T-helper 1 cell treated with Interleukin-12 subunit alpha and Interleukin-12 subunit beta and Interleukin-4 antibody, amounts not matched to agents 30 μg/mL and 1 μg/mL, for 36 hours (primary cell): ENCODE measurements at regions not wholly inside any gene's neighbourhood (a gene's known extent, or its start where the extent isn't known, plus 50 kb on each side); places are given as distances from the start of the nearest gene placed in this dataset.

Experiments
- H3K27ac Mint-ChIP-seq: one replicate; pipeline ENCODE4 v1.8.0; 2021; ENCODE audit warnings: mild to moderate bottlenecking, mixed read lengths
- H3K27me3 Mint-ChIP-seq: one replicate; pipeline ENCODE4 v1.8.0; 2021; ENCODE audit warnings: low read depth, mixed read lengths
- H3K36me3 Mint-ChIP-seq: one replicate; pipeline ENCODE4 v1.8.0; 2021; ENCODE audit warnings: low read depth, mixed read lengths
- H3K4me1 Mint-ChIP-seq: one replicate; pipeline ENCODE4 v1.8.0; 2021; ENCODE audit warnings: low read depth, mixed read lengths
- H3K4me3 Mint-ChIP-seq: one replicate; pipeline ENCODE4 v1.8.0; 2021; ENCODE audit warnings: mild to moderate bottlenecking, moderate library complexity, mixed read lengths
- H3K9me3 Mint-ChIP-seq: one replicate; pipeline ENCODE4 v1.8.0; 2021; ENCODE audit warnings: mixed read lengths

DNA sequence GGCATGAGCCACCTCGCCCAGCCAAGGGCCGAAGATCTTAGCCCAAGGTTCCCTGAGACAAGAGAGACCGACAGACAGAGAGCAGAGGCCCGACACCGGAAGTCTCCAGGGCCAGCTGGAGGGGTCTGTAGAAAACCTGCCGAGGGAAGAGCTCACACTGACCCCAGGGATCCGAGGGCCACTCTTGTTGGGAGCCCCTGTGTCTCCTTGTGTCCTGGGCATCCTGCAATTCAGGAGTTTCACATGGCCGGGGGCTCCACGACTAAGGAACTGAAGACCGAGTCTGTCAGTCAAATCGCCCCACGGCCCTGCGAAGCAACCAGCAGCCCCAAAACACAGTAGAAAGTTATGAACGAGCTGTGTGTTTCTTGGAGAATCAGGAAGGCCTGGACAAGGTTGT lies 1482.0 kb downstream of the BRD1 start:
- H3K36me3 Mint-ChIP-seq, result no peaks in the 10 kb centered on the region
- no peaks in the 10 kb centered on the region for H3K4me1 Mint-ChIP-seq
- H3K27ac Mint-ChIP-seq, result no peak overlapping the region
- no peaks in the 10 kb centered on the region for H3K9me3 Mint-ChIP-seq
- H3K4me3 Mint-ChIP-seq, result no peak overlapping the region
- H3K27me3 Mint-ChIP-seq, result no peaks in the 10 kb centered on the region

DNA sequence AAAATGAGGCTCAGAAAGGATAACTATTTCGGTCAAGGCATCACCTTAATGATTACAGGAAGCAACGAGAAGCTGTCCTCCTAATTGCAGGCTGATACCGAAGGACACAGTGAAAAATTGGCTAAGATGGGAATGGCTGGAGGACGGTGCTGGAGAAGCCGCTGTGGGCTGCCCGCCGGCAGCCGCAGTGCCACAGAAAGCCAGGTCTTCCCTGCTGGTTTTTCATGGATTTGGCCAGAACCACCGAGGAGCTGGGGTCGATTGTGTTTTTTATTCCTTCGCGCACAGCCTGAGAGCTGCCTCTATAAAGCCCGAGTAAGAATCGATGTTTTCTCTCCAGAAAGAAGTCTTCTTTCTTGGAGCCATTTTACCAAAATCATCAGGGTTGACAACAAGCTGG lies 1484.2 kb downstream of the BRD1 start:
- no peak overlapping the region for H3K4me3 Mint-ChIP-seq
- H3K4me1 Mint-ChIP-seq, result no peaks in the 10 kb centered on the region
- no peaks in the 10 kb centered on the region for H3K27me3 Mint-ChIP-seq
- H3K9me3 Mint-ChIP-seq, result no peaks in the 10 kb centered on the region
- no peak overlapping the region for H3K27ac Mint-ChIP-seq
- H3K36me3 Mint-ChIP-seq, result no peaks in the 10 kb centered on the region

DNA sequence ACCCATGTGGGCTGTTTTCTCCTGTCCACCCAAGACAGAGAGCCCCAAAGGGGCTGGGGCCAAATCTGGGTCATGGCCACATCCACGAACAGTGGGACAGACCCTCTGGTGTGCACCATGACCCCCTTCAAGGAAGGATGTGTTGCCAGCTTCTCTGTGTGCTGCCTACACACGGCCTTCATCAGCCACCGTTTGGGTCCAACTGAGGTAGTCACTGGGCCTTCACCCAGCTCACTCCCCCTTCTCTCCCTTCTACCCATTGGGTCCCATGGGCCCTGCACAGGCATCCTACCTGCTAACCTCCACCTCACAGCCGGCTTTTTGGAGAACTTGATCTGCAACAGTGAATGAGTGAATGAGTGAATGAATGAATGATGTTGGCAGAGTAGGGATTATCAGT lies 1484.9 kb downstream of the BRD1 start:
- no peak overlapping the region for H3K27ac Mint-ChIP-seq
- no peak overlapping the region for H3K4me3 Mint-ChIP-seq
- no peaks in the 10 kb centered on the region for H3K27me3 Mint-ChIP-seq
- no peaks in the 10 kb centered on the region for H3K9me3 Mint-ChIP-seq
- H3K4me1 Mint-ChIP-seq, result no peaks in the 10 kb centered on the region
- no peaks in the 10 kb centered on the region for H3K36me3 Mint-ChIP-seq

DNA sequence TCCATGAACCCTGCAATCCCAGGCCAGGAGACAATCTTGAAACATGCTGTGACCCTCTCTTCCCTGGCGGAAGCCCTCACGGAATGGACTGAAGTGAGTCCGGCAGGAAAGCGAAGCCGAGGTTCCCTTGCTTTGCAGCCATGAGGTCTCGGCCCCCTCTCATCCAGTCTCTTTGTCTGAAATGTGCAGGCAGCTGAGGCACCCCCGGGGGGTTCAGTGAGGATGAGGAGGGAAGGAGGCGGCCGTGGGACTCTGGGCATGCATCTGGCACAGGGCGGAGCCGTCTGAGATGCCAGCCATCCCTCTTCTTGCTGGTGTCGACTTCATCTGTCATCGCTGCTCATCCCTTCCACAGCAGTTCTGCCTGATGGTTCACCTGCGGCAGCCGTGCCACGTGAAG lies 1485.7 kb downstream of the BRD1 start:
- Mint-ChIP-seq H3K36me3 (no peaks in the 10 kb centered on the region), H3K27ac (no peak overlapping the region), H3K4me1 (no peaks in the 10 kb centered on the region), H3K4me3 (no peak overlapping the region), H3K9me3 (no peaks in the 10 kb centered on the region), H3K27me3 (no peaks in the 10 kb centered on the region)

DNA sequence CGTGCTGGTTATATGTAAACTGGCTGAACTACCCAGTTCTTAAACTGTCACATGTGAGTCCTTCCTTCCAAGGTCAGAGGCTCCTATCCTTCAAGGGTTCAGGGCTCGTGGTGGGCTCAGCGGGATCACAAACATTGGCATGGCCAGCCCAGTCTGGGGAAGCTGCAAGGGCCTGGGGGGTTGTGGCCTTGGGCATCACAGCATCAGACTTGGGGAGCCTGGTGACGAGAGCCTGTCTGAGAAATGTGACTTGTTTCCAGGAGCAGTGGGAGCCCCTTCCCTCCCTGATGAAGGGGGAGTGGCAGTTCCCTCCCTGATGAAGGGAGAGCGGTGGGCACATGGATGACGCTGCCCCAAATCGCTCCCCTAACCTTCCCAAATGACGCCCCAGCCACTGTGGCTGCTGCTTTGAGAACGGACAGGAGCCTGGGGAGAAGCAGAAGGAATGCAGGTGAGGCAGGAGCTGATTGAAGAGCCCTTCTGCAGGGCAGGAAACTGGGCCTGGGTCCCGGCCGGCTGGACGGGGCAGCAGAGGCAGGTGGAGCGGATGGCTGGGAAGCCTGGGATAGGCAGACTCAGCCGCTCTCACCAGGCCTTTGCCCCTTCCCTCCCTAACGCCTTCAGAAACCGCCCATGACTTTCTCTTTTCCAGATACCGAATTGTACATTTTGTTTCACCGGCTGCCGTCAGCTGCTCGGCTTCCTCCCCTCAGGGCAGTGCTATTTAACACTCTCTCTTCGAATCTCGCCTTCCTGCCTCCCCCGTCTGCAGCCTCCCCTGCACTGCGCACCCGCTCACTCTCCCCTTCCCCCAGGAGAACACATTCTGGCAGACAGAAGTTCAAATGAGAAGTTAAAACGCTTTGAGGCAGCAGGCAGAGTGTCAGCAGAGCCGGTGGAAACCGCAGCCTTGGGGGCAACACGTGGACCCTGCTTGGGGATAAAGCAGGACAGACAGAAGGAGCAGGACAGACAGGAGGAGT lies 1486.7 kb downstream of the BRD1 start:
- Mint-ChIP-seq H3K27ac (no peak overlapping the region), H3K36me3 (no peaks in the 10 kb centered on the region), H3K9me3 (no peaks in the 10 kb centered on the region), H3K4me1 (no peaks in the 10 kb centered on the region), H3K4me3 (no peak overlapping the region), H3K27me3 (no peaks in the 10 kb centered on the region)

DNA sequence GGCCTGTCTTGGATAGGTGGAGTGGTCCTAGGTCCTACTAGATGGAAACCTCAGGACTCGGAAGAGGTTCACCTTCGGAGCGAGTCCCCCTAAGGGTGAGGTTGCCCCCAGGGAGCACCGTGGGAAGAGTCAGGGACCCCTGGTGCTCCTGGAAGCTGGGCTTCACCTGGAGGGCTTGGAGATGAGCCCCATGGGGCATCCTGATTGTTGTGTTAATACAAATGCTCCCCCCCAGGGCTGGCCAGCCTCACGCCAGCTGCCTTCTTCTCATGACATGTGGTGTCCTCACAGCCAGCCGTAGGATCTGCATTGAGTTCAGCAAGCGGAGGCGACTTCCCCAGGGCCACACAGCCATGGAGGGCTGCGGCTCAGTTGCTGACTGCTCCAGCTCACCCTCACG lies 1487.5 kb downstream of the BRD1 start:
- no peaks in the 10 kb centered on the region for H3K9me3 Mint-ChIP-seq
- no peaks in the 10 kb centered on the region for H3K36me3 Mint-ChIP-seq
- H3K4me1 Mint-ChIP-seq, result no peaks in the 10 kb centered on the region
- H3K4me3 Mint-ChIP-seq, result no peak overlapping the region
- no peak overlapping the region for H3K27ac Mint-ChIP-seq
- H3K27me3 Mint-ChIP-seq, result no peaks in the 10 kb centered on the region

DNA sequence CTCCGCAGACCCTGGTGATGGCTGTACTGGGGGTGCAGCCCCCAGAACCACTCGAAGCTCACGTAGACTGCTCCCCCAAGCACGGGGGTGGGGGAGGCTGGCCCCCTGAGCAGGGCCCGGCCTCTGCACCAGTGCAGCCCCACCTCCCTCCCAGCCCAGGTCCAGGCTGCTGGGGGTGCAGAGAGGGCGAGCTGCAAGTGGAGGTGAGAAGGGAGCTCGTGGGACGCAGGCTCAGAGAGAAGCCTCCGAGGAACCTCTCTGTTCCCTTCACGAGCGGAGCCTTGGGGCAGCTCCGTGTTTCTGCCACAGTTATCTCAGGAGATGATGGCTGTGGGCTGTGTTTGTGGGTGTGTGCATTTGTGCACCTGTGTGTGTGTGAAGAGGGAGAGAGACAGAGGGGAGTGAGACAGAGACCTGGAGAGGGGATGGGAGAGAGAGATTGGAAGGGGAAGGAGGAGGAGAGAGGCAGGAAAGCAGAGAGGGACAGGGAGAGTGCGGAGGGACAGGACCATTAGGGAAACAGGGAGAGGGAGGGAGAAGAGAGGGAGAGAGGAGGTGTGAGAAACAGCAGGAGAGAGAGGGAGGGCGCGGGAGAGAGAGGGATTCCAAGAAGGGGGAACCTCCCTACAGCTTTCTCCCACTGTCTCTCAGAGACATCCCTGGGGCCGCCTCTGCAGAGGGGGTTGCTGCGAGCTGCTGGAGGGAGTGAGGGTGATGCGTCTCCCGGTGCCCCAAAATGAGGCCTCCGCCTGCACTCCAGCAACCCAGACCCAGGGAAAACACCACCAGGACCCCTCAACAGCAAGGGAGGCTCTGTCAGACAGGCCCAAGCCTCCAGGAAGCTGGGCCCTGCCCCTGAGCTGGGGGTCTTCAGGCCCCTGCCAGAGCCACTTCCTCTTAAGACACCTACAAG lies 1488.6 kb downstream of the BRD1 start:
- Mint-ChIP-seq H3K4me1 (no peaks in the 10 kb centered on the region), H3K27me3 (no peaks in the 10 kb centered on the region), H3K36me3 (no peaks in the 10 kb centered on the region), H3K4me3 (no peak overlapping the region), H3K27ac (no peak overlapping the region), H3K9me3 (no peaks in the 10 kb centered on the region)

DNA sequence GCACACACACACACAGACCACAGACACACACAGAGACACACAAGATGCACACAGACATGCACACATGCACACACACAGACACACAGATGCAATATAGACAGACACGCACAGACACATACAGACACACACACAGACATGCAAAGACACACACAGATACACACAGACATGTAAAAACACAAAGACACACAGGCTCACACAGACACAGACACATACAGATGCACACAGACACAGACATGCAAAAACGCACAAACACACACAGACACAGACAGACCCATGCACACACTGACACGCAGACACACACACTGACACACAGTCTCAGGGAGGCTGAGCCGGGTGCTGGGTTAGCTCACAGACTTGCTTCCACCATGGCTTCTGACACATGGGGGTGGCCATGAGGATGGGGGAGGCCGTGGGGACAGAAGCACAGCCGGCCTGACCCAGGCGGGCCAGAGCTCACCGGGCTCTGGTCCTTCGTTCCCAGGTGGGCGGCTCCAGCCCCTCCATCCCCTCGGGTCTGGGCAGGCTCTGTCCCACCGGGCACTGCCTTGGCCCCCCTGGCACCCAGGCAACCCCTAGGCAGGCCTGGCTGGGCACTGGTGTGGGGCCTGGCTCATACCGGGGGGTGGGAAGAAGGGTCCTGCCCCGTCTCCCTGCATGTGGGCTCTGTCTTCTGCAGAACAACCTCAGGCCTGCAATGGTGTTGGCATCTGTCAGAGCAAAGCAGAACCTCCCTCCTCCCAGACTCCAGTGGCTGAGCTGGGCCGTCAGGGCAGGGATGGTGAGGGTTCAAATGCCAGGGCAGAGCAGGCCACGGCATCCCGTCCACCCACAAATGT lies 1489.5 kb downstream of the BRD1 start:
- Mint-ChIP-seq H3K27ac (no peak overlapping the region), H3K36me3 (no peaks in the 10 kb centered on the region), H3K27me3 (no peaks in the 10 kb centered on the region), H3K4me3 (no peak overlapping the region), H3K9me3 (no peaks in the 10 kb centered on the region), H3K4me1 (no peaks in the 10 kb centered on the region)

DNA sequence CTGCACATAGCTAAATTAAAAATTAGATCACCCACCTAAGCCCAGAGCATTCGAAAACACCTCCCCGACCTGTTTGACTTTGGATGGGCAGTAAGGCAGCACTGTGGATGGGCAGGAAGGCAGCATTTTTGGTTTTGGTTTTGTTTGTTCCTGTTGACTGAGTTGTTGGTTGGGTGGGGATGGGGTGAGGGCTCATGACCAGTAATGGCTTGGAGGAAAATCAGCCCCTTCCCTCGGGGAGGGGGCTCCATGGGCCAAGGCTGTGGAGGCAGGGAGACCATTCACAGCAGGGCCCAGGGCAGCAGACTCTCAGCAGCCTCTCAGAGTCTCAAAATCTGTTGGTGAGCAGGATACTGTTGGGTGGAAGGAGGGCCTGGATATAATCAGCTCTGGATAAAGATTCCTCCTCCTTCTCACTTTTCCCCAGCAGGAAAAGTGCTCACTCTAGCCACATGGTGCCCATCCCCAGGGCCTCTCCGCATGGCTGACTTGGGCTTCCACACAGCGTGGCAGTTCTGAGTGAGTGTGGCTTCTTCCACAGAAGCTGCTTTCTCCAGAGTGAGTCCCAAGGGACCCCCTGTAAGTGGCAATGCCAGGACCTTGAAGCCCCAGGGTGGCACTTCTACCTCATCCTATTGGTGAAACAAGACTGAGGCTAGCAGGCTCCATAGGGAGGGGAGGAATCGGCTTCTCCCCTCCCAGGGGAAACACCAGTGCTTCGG lies 1491.2 kb downstream of the BRD1 start:
- Mint-ChIP-seq H3K27me3 (no peaks in the 10 kb centered on the region), H3K4me3 (no peak overlapping the region), H3K9me3 (no peaks in the 10 kb centered on the region), H3K27ac (no peak overlapping the region), H3K4me1 (no peaks in the 10 kb centered on the region), H3K36me3 (no peaks in the 10 kb centered on the region)

DNA sequence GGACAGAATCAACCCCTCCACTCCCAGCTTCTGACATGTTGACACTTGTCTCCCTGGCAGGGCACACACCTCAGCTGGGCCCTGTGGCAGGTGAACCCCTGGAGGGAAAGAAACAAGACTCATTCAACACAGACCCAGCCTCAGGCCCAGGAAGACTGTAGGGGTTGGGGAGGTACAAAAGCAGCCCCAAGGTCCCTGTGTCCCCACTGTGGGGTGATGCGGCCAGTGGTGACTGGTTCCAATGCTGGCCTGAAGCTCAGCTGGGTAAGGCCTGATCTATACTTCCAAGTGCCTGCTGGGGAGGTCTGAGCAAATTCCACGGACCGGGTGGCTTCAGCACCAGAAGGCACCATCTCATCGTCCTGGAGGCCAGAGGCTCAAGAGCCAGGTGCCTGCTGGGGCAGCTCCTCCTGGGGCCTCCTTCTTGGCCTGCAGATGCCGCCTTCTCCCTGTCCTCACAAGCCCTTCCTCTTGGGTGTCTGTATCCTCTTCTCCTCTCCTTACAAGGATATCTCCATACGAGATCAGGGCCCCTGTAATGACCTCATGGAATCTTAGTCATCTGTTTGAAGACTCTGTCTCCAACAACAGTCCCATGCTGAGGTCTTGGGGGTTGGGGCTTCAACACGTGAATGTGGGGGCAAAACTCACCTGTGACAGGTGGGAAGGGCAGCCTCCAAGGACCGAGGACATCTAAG lies 1492.1 kb downstream of the BRD1 start:
- H3K4me1 Mint-ChIP-seq, result no peaks in the 10 kb centered on the region
- H3K27ac Mint-ChIP-seq, result no peak overlapping the region
- H3K36me3 Mint-ChIP-seq, result no peaks in the 10 kb centered on the region

DNA sequence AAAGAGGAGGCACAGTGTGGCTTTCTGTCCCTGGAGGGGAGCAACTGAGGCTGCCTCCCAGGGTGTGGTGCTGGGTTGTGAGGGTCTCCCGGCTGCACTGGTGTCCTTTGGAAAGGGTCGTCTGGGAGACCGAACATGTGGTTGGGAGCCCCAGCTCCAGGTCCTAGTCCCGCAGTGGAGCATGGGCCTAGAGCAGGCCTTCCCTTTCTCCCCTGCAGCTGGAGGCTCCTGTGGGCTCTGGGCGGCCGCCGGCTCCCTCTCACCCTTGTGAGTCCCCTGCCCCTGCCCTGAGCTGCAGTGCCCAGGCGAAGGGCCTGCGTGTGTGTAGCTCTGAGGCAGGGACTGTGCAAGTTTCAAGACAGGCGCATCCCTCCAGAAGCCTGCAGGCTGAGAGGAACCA lies 1492.7 kb downstream of the BRD1 start:
- no peaks in the 10 kb centered on the region for H3K4me1 Mint-ChIP-seq
- no peak overlapping the region for H3K27ac Mint-ChIP-seq
- no peaks in the 10 kb centered on the region for H3K27me3 Mint-ChIP-seq
- H3K4me3 Mint-ChIP-seq, result no peak overlapping the region
- H3K36me3 Mint-ChIP-seq, result no peaks in the 10 kb centered on the region
- H3K9me3 Mint-ChIP-seq, result no peaks in the 10 kb centered on the region

More for the DNA sequence above, 1492.1 kb downstream of the BRD1 start:
- no peaks in the 10 kb centered on the region for H3K27me3 Mint-ChIP-seq
- no peaks in the 10 kb centered on the region for H3K9me3 Mint-ChIP-seq
- no peak overlapping the region for H3K4me3 Mint-ChIP-seq

DNA sequence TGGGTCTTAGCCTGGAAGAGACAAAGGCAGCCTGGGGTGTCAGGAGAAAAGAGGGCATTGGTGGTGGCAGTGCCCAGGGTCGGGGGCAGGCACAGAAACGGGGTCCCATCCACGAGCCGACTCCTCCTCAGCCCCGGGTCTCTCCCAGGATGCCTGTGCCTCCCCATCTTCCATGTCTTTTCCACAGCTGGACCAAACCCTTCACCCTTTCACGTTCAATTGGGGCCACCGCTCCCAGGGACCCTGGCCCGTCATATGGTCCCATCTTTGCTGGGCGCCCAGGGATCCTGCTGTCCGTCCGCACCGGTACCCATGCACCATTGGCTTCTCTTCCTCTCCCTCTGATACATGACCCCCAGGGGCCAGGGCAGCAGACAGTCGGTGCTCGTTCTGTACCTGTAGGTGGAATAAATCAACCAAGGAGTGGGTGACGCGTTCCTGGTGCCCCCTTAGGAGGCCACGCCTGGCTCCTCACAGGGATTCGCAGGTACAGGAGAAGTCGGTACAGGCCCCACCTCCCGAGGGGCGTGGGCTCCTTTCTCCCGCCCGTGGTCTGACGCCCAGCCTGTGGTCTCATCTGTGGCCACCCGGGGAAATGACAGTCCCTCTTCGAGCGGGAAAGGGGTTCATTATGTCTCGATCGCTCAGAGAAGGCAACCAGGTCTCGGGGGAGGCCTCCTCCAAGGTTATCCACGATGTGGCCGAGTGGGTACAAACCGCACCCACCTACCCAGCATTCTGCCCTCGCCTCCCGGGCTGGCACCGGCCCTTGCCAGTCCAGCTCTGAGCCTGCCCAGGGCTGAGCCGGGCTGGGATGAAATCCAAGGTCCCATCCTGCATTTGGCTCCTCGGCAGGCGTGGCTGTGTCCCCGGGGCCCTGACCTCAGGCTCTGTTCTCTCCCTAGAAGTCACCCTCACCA lies 1493.6 kb downstream of the BRD1 start:
- H3K27me3 Mint-ChIP-seq, result no peaks in the 10 kb centered on the region
- no peaks in the 10 kb centered on the region for H3K9me3 Mint-ChIP-seq
- H3K4me1 Mint-ChIP-seq, result no peaks in the 10 kb centered on the region
- no peak overlapping the region for H3K27ac Mint-ChIP-seq
- no peak overlapping the region for H3K4me3 Mint-ChIP-seq
- no peaks in the 10 kb centered on the region for H3K36me3 Mint-ChIP-seq
